Caki2 (cell line): ENCODE measurements at regions not wholly inside any gene's neighbourhood (a gene's known extent, or its start where the extent isn't known, plus 50 kb on each side); places are given as distances from the start of the nearest gene placed in this dataset.

ENCODE experiments used
- DNase-seq: peaks from one replicate; pipeline ENCODE4 v3.0.0-alpha.2; 2015; ENCODE audit warnings: low read depth
- in situ Hi-C: cut with HindIII; loops from 2 replicates; pipeline ENCODE4 v1.10.0; 2016; ENCODE audit warnings: low sequenced_read_pairs, low pct_unique_long_range_greater_than_20kb, mixed read lengths

GRCh38 chr7:3206101-3206500 is 95.0 kb upstream of the SDK1 start:
- in situ Hi-C loops: no loop called here

GRCh38 chr7:3206771-3207191 is 94.3 kb upstream of the SDK1 start:
- no peak for DNase-seq
- in situ Hi-C loops: no loop called here

More at GRCh38 chr7:3206101-3206500, 95.0 kb upstream of the SDK1 start:
- DNase-seq: no peak

- no peak for DNase-seq
- in situ Hi-C loops: no loop called here
Measured at GRCh38 chr7:3207387-3207902, 93.6 kb upstream of the SDK1 start.

- in situ Hi-C loops: no loop called here
- no peak for DNase-seq
Measured at GRCh38 chr7:3210531-3210930, 90.5 kb upstream of the SDK1 start.

- in situ Hi-C loops: no loop called here
- no peak for DNase-seq
Measured at GRCh38 chr7:3214090-3214413, 87.0 kb upstream of the SDK1 start.

- in situ Hi-C loops: no loop called here
- no peak for DNase-seq
Measured at GRCh38 chr7:3215624-3216585, 85.1 kb upstream of the SDK1 start.

GRCh38 chr7:3217166-3217565 is 83.9 kb upstream of the SDK1 start:
- DNase-seq: peak; percentile 66
- in situ Hi-C loops: no loop called here

GRCh38 chr7:3218411-3219225 is 82.4 kb upstream of the SDK1 start:
- no peak for DNase-seq
- in situ Hi-C loops: no loop called here

- in situ Hi-C loops: no loop called here
- no peak for DNase-seq
Measured at GRCh38 chr7:3229904-3230470, 71.1 kb upstream of the SDK1 start.

GRCh38 chr7:3230908-3231307 is 70.1 kb upstream of the SDK1 start:
- DNase-seq: no peak
- in situ Hi-C loops: no loop called here

- in situ Hi-C loops: no loop called here
Measured at GRCh38 chr7:3232228-3232627, 68.8 kb upstream of the SDK1 start.

GRCh38 chr7:3233301-3233700 is 67.8 kb upstream of the SDK1 start:
- in situ Hi-C loops: no loop called here
- no peak for DNase-seq

More at GRCh38 chr7:3232228-3232627, 68.8 kb upstream of the SDK1 start:
- no peak for DNase-seq

- in situ Hi-C loops: no loop called here
- DNase-seq: no peak
Measured at GRCh38 chr7:3234051-3234450, 67.0 kb upstream of the SDK1 start.

GRCh38 chr7:3234851-3235250 is 66.2 kb upstream of the SDK1 start:
- in situ Hi-C loops: no loop called here
- no peak for DNase-seq

GRCh38 chr7:3235322-3235721 is 65.7 kb upstream of the SDK1 start:
- in situ Hi-C loops: no loop called here
- no peak for DNase-seq

GRCh38 chr7:3236268-3236667 is 64.8 kb upstream of the SDK1 start:
- no peak for DNase-seq
- in situ Hi-C loops: no loop called here

- no peak for DNase-seq
Measured at GRCh38 chr7:3238525-3239210, 62.4 kb upstream of the SDK1 start.

GRCh38 chr7:3239291-3239691 is 61.8 kb upstream of the SDK1 start:
- DNase-seq: peak; percentile 82
- in situ Hi-C loops: no loop called here

More at GRCh38 chr7:3238525-3239210, 62.4 kb upstream of the SDK1 start:
- in situ Hi-C loops: no loop called here
